Tibial artery (tissue), 4 donors: ENCODE measurements at regions not wholly inside any gene's neighbourhood (a gene's known extent, or its start where the extent isn't known, plus 50 kb on each side); places are given as distances from the start of the nearest gene placed in this dataset.

Experiments
- DNase-seq, 2 donors: peaks; one replicate each; pipeline ENCODE4 v3.0.0-alpha.2; 2019
- H3K27ac ChIP-seq, 2 donors: fragments of 200-600 bp; sonication (generic) in 1 of 2; 1 replicate in 1 of 2; 2 replicates in 1 of 2; pipeline ENCODE4 v1.5.1; 2018 to 2019; ENCODE audit warnings: mild to moderate bottlenecking in 1 of 2
- H3K27me3 ChIP-seq, 2 donors: fragments of 200-600 bp; sonication (generic) in 1 of 2; one replicate each; pipeline versions ENCODE4 v1.5.1 to v1.6.0; 2016 to 2019
- H3K36me3 ChIP-seq, 3 donors: fragments of 200-600 bp; sonication (generic) in 2 of 3; one replicate each; pipeline ENCODE4 v1.5.1; 2016 to 2019; ENCODE audit warnings: mild to moderate bottlenecking in 2 of 3
- H3K4me1 ChIP-seq, 4 donors: fragments of 200-600 bp; sonication (generic) in 2 of 4; 1 replicate in 3 of 4; 2 replicates in 1 of 4; pipeline ENCODE4 v1.5.1; 2016 to 2019
- H3K4me3 ChIP-seq, 2 donors: fragments of 200-600 bp; sonication (generic) in 1 of 2; 1 replicate in 1 of 2; 2 replicates in 1 of 2; pipeline ENCODE4 v1.5.1; 2018 to 2019; ENCODE audit warnings: mild to moderate bottlenecking in 2 of 2
- H3K9me3 ChIP-seq, 3 donors: fragments of 200-600 bp; sonication (generic) in 1 of 3; one replicate each; pipeline ENCODE4 v1.5.1; 2016 to 2019
- CTCF ChIP-seq, 2 experiments: fragments of 200-600 bp in 1 of 2; fragments of 450-650 bp in 1 of 2; IDR thresholded peaks; one replicate each; pipeline ENCODE4 v1.5.1; 2017 to 2019; ENCODE audit warnings: antibody characterized with exemption in 2 of 2, mild to moderate bottlenecking in 1 of 2, moderate library complexity in 1 of 2
- intact Hi-C: fragments of 100-400 bp; cut with DNase I; formaldehyde crosslinking; loops from one replicate; pipeline ENCODE4 v1.15.0; 2023; ENCODE audit warnings: low total_unique reads

GRCh38 chr3:28940530-28940929 lies 340.3 kb upstream of the RBMS3 start:
- TF ChIP-seq CTCF (IDR thresholded peaks at IDR 0.05) = no peak
- Histone ChIP-seq H3K27me3 (no peaks in the 10 kb centered on the region), H3K4me3 (no peak overlapping the region), H3K9me3 (no peaks in the 10 kb centered on the region), H3K27ac (peak overlapping the region; percentile 68 to 69), H3K36me3 (no peaks in the 10 kb centered on the region), H3K4me1 (peaks cover 0 to 38% (median 11%) of the 10 kb centered on the region in 4 donors)
- peak; percentile 50 to 74 for DNase-seq
- intact Hi-C loops = no loop called here

- Histone ChIP-seq H3K4me1 (peaks cover 0 to 38% (median 11%) of the 10 kb centered on the region in 4 donors), H3K27me3 (no peaks in the 10 kb centered on the region), H3K27ac (peak overlapping the region; percentile 68 to 69), H3K36me3 (no peaks in the 10 kb centered on the region), H3K9me3 (no peaks in the 10 kb centered on the region), H3K4me3 (no peak overlapping the region)
- no peak for TF ChIP-seq CTCF (IDR thresholded peaks at IDR 0.05)
- DNase-seq = no peak
- intact Hi-C loops = no loop called here
These were observed 339.9 kb upstream of the RBMS3 start for GRCh38 chr3:28940994-28941393.

- Histone ChIP-seq H3K4me1 (peaks cover 0 to 39% (median 4%) of the 10 kb centered on the region in 4 donors), H3K27ac (no peak overlapping the region), H3K36me3 (no peaks in the 10 kb centered on the region), H3K4me3 (no peak overlapping the region), H3K9me3 (no peaks in the 10 kb centered on the region), H3K27me3 (no peaks in the 10 kb centered on the region)
- no peak for TF ChIP-seq CTCF (IDR thresholded peaks at IDR 0.05)
- DNase-seq = no peak
- intact Hi-C loops = no loop called here
These were observed 333.8 kb upstream of the RBMS3 start for GRCh38 chr3:28947061-28947460.

GRCh38 chr3:28947751-28948150 lies 333.1 kb upstream of the RBMS3 start:
- intact Hi-C loops = no loop called here
- Histone ChIP-seq H3K27me3 (no peaks in the 10 kb centered on the region), H3K27ac (no peak overlapping the region), H3K4me1 (peaks cover 0 to 36% (median 8%) of the 10 kb centered on the region in 4 donors), H3K36me3 (no peaks in the 10 kb centered on the region), H3K9me3 (no peaks in the 10 kb centered on the region), H3K4me3 (no peak overlapping the region)
- no peak for DNase-seq
- TF ChIP-seq CTCF (IDR thresholded peaks at IDR 0.05) = no peak

- no peaks in the 10 kb centered on the region for H3K9me3 ChIP-seq
- no peak overlapping the region for H3K27ac ChIP-seq
- no peak for DNase-seq
- no peak for TF ChIP-seq CTCF (IDR thresholded peaks at IDR 0.05)
- H3K4me1 ChIP-seq = peaks cover 0 to 27% (median 8%) of the 10 kb centered on the region in 4 donors
- intact Hi-C loops = no loop called here
- H3K36me3 ChIP-seq = no peaks in the 10 kb centered on the region
- no peak overlapping the region for H3K4me3 ChIP-seq
- H3K27me3 ChIP-seq = no peaks in the 10 kb centered on the region
These were observed 332.2 kb upstream of the RBMS3 start for GRCh38 chr3:28948685-28949084.

GRCh38 chr3:28949580-28949979 lies 331.3 kb upstream of the RBMS3 start:
- Histone ChIP-seq H3K36me3 (no peaks in the 10 kb centered on the region), H3K9me3 (no peaks in the 10 kb centered on the region), H3K27ac (no peak overlapping the region), H3K27me3 (no peaks in the 10 kb centered on the region), H3K4me3 (no peak overlapping the region), H3K4me1 (peaks cover 0 to 27% (median 8%) of the 10 kb centered on the region in 4 donors)
- intact Hi-C loops = no loop called here
- no peak for DNase-seq
- no peak for TF ChIP-seq CTCF (IDR thresholded peaks at IDR 0.05)
